ENCODE measurements at regions not wholly inside any gene's neighbourhood (a gene's known extent, or its start where the extent isn't known, plus 50 kb on each side); places are given as distances from the start of the nearest gene placed in this dataset.

DNA sequence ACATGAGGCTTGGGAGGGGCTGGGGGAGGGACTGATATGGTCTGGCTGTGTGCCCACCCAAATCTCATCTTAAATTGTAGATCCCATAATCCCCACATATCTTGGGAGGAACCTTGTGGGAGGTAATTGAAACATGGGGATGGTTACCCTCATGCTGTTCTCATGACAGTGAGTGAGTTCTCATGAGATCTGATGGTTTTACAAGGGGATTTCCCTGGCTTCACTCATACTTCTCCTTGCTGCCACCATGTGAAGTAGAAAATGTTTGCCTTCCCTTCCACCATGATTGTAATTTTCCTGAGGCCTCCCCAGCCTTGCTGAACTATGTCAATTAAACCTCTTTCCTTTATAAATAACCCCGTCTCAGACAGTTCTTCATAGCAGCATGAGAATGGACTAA, 362.9 kb downstream of the PCNX1 start:
- Histone ChIP-seq H3K36me3 (ENCODE audit: control insufficient read depth, insufficient read depth, low read length) (no peaks in the 10 kb centered on the region), H3K4me3 (no peak overlapping the region), H3K79me2 (ENCODE audit: control insufficient read depth, insufficient read depth, low read length) (no peaks in the 10 kb centered on the region), H3K27me3 (ENCODE audit: control insufficient read depth in 2 of 2, insufficient read depth in 2 of 2, low read length in 2 of 2) (no peaks in the 10 kb centered on the region), H3K9ac (ENCODE audit: insufficient read depth in 1 of 2, low read depth in 2 of 2, low read length in 2 of 2) (no peak overlapping the region), H3K27ac (ENCODE audit: extremely low read depth, low read depth, low read length) (no peak overlapping the region), H3K9me3 (replicated peaks; ENCODE audit: control insufficient read depth, insufficient read depth, low read depth, low read length) (no peaks in the 10 kb centered on the region), H2AFZ (ENCODE audit: low read depth, low read length) (no peak overlapping the region), H4K20me1 (replicated peaks; ENCODE audit: control insufficient read depth, insufficient read depth, low read length) (no peaks in the 10 kb centered on the region), H3K4me2 (ENCODE audit: insufficient read depth, low read length) (no peak overlapping the region), H3K9me1 (ENCODE audit: control insufficient read depth, insufficient read depth, low read length) (no peaks in the 10 kb centered on the region), H3K4me1 (replicated peaks in 1 of 2; ENCODE audit: control insufficient read depth in 2 of 2, insufficient read depth in 2 of 2, low read length in 2 of 2) (no peaks in the 10 kb centered on the region)
- DNase-seq (ENCODE audit: extremely low read depth in 1 of 4, low spot score in 3 of 4) (no peak), ATAC-seq (no peak), FAIRE-seq (no peak)
- no TSS peak for BruUV-seq (replicated peaks)
- ChIA-PET CTCF (ENCODE audit: low intra/inter-chr PET ratio) (no interaction called here), POLR2A (no interaction called here)
- TF ChIP-seq CBFA2T2 (conservative IDR thresholded peaks at IDR 0.05) (no peak), MTF1 (CRISPR knock-in tag; IDR thresholded peaks at IDR 0.05; ENCODE audit: borderline replicate concordance) (no peak), TEAD4 (IDR thresholded peaks at IDR 0.05; ENCODE audit: low read length) (no peak), TEAD4 (CRISPR knock-in tag; IDR thresholded peaks at IDR 0.05; ENCODE audit: borderline replicate concordance) (no peak), SAFB2 (IDR thresholded peaks at IDR 0.05; ENCODE audit: borderline replicate concordance, low read depth, low read length, severe bottlenecking) (no peak), ETV5 (CRISPR knock-in tag; IDR thresholded peaks at IDR 0.05; ENCODE audit: low read depth) (no peak), DPF2 (IDR thresholded peaks at IDR 0.05) (no peak), NCOR1 (IDR thresholded peaks at IDR 0.05) (no peak), CBX3 (IDR thresholded peaks at IDR 0.05; ENCODE audit: borderline replicate concordance in 1 of 2, low read length in 2 of 2) (no peak), E2F3 (CRISPR knock-in tag; IDR thresholded peaks at IDR 0.05) (no peak), PML (IDR thresholded peaks at IDR 0.05; ENCODE audit: low read length) (no peak), SRSF7 (optimal IDR thresholded peaks at IDR 0.05; ENCODE audit: low read depth, low read length) (no peak), MYBL2 (IDR thresholded peaks at IDR 0.05; ENCODE audit: low read depth) (no peak), MYBL2 (CRISPR knock-in tag; IDR thresholded peaks at IDR 0.05; ENCODE audit: borderline replicate concordance) (no peak), CXXC5 (CRISPR knock-in tag; IDR thresholded peaks at IDR 0.05) (no peak), GABPA (tag; conservative IDR thresholded peaks at IDR 0.05; ENCODE audit: low read depth) (no peak)
- TF ChIP-seq, protein P1, sequence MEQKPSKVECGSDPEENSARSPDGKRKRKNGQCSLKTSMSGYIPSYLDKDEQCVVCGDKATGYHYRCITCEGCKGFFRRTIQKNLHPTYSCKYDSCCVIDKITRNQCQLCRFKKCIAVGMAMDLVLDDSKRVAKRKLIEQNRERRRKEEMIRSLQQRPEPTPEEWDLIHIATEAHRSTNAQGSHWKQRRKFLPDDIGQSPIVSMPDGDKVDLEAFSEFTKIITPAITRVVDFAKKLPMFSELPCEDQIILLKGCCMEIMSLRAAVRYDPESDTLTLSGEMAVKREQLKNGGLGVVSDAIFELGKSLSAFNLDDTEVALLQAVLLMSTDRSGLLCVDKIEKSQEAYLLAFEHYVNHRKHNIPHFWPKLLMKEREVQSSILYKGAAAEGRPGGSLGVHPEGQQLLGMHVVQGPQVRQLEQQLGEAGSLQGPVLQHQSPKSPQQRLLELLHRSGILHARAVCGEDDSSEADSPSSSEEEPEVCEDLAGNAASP (IDR thresholded peaks at IDR 0.05): no peak
- TF ChIP-seq, protein P2, sequence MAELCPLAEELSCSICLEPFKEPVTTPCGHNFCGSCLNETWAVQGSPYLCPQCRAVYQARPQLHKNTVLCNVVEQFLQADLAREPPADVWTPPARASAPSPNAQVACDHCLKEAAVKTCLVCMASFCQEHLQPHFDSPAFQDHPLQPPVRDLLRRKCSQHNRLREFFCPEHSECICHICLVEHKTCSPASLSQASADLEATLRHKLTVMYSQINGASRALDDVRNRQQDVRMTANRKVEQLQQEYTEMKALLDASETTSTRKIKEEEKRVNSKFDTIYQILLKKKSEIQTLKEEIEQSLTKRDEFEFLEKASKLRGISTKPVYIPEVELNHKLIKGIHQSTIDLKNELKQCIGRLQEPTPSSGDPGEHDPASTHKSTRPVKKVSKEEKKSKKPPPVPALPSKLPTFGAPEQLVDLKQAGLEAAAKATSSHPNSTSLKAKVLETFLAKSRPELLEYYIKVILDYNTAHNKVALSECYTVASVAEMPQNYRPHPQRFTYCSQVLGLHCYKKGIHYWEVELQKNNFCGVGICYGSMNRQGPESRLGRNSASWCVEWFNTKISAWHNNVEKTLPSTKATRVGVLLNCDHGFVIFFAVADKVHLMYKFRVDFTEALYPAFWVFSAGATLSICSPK (IDR thresholded peaks at IDR 0.05; ENCODE audit: borderline replicate concordance): no peak
- TF ChIP-seq, protein P3, sequence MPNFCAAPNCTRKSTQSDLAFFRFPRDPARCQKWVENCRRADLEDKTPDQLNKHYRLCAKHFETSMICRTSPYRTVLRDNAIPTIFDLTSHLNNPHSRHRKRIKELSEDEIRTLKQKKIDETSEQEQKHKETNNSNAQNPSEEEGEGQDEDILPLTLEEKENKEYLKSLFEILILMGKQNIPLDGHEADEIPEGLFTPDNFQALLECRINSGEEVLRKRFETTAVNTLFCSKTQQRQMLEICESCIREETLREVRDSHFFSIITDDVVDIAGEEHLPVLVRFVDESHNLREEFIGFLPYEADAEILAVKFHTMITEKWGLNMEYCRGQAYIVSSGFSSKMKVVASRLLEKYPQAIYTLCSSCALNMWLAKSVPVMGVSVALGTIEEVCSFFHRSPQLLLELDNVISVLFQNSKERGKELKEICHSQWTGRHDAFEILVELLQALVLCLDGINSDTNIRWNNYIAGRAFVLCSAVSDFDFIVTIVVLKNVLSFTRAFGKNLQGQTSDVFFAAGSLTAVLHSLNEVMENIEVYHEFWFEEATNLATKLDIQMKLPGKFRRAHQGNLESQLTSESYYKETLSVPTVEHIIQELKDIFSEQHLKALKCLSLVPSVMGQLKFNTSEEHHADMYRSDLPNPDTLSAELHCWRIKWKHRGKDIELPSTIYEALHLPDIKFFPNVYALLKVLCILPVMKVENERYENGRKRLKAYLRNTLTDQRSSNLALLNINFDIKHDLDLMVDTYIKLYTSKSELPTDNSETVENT (CRISPR knock-in tag; IDR thresholded peaks at IDR 0.05): no peak
- intact Hi-C loops (cut with micrococcal nuclease): no loop called here
- in situ Hi-C loops (cut with MboI): no loop called here
- WGBS (ENCODE audit: insufficient coverage, low coverage, missing lambda C conversion rate): 15% methylated on average over 1 of the region's 1 CpG

Measured in K562 (cell line).